AG04449 (cell line): ENCODE measurements at regions not wholly inside any gene's neighbourhood (a gene's known extent, or its start where the extent isn't known, plus 50 kb on each side); places are given as distances from the start of the nearest gene placed in this dataset.

ENCODE experiments used
- CTCF ChIA-PET: fragments of 350-600 bp; formaldehyde crosslinking; extraction: SDS; loops from one replicate; lab custom pipeline; 2021; ENCODE audit warnings: antibody characterized with exemption; lab: Yijun Ruan, JAX
- POLR2A ChIA-PET: fragments of 400-600, 350-600 bp; formaldehyde crosslinking; extraction: SDS; loops from one replicate; lab custom pipeline; 2020; ENCODE audit warnings: antibody characterized with exemption, inconsistent platforms; lab: Yijun Ruan, JAX
- DNase-seq: peaks from one replicate; pipeline ENCODE4 v3.0.0-alpha.2; 2010; ENCODE audit warnings: low read depth, low spot score
- H3K4me3 ChIP-seq: 2 replicates; pipeline ENCODE4 v1.5.1; 2011; ENCODE audit warnings: low read depth, mild to moderate bottlenecking, control low read depth, low read length
- TF ChIP-seq, protein P1 (sequence below): IDR thresholded peaks from one replicate; pipeline ENCODE4 v1.5.1; 2011; ENCODE audit warnings: mild to moderate bottlenecking, moderate library complexity, low read length, control low read depth, inconsistent platforms; ENCODE audit not compliant: insufficient read depth; ENCODE audit errors: missing control alignments

DNA sequence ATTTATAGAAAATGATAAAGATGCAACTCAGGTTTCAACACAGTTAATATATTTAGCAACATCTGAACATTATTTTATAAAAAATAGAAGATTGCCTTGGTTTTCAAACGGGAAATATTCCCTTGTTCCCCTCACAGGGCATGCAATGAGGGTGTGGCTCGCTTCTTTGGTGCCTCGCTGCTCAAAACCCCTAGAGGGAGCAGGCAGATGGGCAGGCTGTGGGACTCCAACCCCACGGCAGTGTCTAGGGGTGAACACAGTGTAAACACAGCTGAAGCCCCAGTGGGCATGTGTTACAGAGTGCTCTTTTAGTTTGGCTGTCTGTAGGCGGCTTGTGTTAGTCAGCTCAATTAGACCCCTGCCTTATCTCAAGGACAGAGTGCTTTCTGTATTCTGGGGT is 560.8 kb upstream of the IMPG1 start:
- no peak for DNase-seq
- CTCF ChIA-PET, result no interaction called here
- POLR2A ChIA-PET, result interaction anchor here (0.5 kb wide), 1 partner anchor 11 kb away, joined by 3 read pairs; no protein-coding TSS in a partner anchor
- TF ChIP-seq, protein P1, sequence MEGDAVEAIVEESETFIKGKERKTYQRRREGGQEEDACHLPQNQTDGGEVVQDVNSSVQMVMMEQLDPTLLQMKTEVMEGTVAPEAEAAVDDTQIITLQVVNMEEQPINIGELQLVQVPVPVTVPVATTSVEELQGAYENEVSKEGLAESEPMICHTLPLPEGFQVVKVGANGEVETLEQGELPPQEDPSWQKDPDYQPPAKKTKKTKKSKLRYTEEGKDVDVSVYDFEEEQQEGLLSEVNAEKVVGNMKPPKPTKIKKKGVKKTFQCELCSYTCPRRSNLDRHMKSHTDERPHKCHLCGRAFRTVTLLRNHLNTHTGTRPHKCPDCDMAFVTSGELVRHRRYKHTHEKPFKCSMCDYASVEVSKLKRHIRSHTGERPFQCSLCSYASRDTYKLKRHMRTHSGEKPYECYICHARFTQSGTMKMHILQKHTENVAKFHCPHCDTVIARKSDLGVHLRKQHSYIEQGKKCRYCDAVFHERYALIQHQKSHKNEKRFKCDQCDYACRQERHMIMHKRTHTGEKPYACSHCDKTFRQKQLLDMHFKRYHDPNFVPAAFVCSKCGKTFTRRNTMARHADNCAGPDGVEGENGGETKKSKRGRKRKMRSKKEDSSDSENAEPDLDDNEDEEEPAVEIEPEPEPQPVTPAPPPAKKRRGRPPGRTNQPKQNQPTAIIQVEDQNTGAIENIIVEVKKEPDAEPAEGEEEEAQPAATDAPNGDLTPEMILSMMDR, result no peak
- H3K4me3 ChIP-seq, result no peak overlapping the region

DNA sequence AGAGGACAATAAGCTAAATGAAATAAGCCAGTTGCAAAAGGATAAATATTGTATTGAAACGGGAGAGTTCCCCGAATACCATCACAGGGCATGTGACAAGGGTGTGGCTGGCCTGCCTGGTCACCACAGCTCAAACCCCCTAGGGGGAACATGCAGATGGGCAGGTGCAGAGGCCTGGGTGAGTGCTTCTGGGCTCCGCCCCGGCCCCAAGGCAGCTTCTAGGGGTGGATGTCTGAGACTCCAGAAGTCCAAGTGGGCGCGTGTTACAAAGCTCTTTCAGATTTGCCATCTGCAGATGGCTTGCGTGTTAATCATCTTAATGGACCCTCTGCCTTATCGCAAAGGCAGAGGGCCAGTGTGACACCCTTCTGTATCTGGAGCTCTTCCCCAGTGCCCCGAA is 559.2 kb upstream of the IMPG1 start:
- ChIA-PET POLR2A (no interaction called here), CTCF (no interaction called here)
- TF ChIP-seq, protein P1, result no peak
- H3K4me3 ChIP-seq, result no peak overlapping the region
- DNase-seq, result no peak

DNA sequence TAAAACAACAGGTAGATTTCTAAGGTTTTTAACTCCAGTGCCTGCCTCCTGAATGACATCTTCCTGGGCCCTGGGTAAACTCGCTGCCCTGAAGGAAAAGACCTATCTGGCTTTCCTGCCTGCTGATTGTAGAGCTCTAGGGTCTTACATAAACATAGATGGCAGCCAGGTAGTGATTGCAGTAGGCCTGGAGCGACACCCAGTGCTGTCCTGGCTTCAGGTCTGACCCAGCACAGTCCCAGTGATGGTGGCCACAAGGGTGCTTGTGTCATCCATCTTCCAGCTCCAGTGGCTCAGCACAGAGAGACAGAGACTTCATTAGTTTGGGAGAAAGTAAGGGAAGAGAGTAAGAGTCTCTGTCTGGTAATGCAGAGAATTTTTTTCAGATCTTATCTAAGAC is 542.9 kb upstream of the IMPG1 start:
- CTCF ChIA-PET, result no interaction called here
- POLR2A ChIA-PET, result no interaction called here

DNA sequence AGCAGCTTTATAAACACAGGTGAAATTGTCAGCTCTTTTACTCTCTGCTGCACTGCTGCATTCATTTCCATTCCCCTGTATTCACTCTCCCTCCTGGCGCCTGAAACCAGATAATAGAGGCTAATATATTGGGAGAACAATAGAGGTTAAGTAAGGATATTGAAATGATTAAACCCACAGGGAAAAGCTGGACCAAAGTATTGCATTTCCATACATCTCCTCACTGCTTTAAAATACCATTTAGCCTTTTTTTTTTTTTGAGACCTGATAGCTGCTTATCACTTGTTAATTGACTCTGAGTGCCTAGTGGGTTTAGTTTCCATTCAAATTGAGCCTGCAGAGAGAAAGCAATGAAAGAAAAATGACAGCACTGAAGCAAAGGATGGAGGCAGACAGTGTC is 540.5 kb upstream of the IMPG1 start:
- H3K4me3 ChIP-seq, result no peak overlapping the region
- ChIA-PET POLR2A (no interaction called here), CTCF (no interaction called here)
- DNase-seq, result no peak
- TF ChIP-seq, protein P1, result no peak

More for the DNA sequence above, 542.9 kb upstream of the IMPG1 start:
- no peak overlapping the region for H3K4me3 ChIP-seq
- no peak for DNase-seq
- TF ChIP-seq, protein P1, result no peak

DNA sequence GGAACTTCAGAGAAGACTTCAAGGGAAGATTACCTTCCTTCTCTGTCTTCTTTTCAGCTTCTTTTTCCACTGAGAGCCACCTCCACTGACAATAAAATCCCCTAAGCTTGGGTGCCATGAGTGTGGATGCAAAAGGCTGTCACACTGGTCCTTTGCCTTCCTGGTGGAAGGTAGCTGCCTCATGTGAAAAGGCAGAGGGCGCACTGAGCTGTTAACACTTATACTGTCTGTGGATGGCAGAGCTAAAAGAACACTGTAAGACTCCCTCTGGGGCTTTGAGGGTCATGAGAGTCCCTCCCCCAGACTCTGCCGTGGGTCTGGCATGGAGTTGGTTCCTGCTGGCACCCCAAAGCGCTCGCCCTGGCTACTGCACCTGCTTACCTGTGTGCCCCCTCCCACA is 536.7 kb upstream of the IMPG1 start:
- no peak for DNase-seq
- ChIA-PET POLR2A (no interaction called here), CTCF (no interaction called here)
- TF ChIP-seq, protein P1, result no peak
- no peak overlapping the region for H3K4me3 ChIP-seq

DNA sequence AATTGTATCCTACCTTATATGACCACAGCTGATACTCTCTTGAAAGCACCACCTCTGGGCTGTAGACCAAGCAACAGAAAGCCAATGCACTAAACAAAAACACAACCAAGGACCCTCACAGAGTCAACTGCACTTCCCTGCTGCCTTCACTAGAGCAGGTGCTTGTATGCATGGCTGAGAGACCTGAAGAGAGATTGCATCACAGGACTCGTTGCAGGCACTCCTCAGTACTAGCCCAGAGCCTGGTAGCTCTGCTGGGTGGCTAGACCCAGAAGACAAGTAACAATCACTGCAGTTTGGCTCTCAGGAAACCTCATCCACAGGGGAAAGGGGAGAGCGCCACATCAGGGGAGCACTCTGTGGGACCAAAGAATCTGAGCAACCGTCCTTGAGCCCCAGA is 521.6 kb upstream of the IMPG1 start:
- DNase-seq, result no peak
- POLR2A ChIA-PET, result no interaction called here
- TF ChIP-seq, protein P1, result no peak
- no peak overlapping the region for H3K4me3 ChIP-seq
- CTCF ChIA-PET, result no interaction called here
